Adrenal gland (tissue), 9 donors: ENCODE measurements at regions not wholly inside any gene's neighbourhood (a gene's known extent, or its start where the extent isn't known, plus 50 kb on each side); places are given as distances from the start of the nearest gene placed in this dataset.

ENCODE experiments used
- DNase-seq, 7 donors: peaks; one replicate each; pipeline ENCODE4 v3.0.0-alpha.2; 2019 to 2020
- H3K27ac ChIP-seq, 5 donors: fragments of 200-600 bp; sonication (generic) in 4 of 5; 1 replicate in 3 of 5; 2 replicates in 2 of 5; pipeline versions ENCODE4 v1.5.1 to v1.8.0; 2016 to 2020; ENCODE audit warnings: mild to moderate bottlenecking in 1 of 5
- H3K27me3 ChIP-seq: fragments of 200-600 bp; 2 replicates; pipeline ENCODE4 v1.8.0; 2021
- H3K36me3 ChIP-seq, 2 donors: fragments of 200-600 bp; replicated peaks in 1 of 2; 1 replicate in 1 of 2; 2 replicates in 1 of 2; pipeline versions ENCODE4 v1.5.1 to v1.8.0; 2018 to 2022
- H3K4me1 ChIP-seq, 2 donors: fragments of 200-600 bp; replicated peaks in 1 of 2; 1 replicate in 1 of 2; 2 replicates in 1 of 2; pipeline versions ENCODE4 v1.5.1 to v1.8.0; 2018 to 2021
- H3K4me3 ChIP-seq, 4 donors: fragments of 200-600 bp; sonication (generic) in 3 of 4; one replicate each; pipeline ENCODE4 v1.5.1; 2016 to 2018
- H3K9me3 ChIP-seq, 3 donors: fragments of 200-600 bp; sonication (generic) in 1 of 3; replicated peaks in 1 of 3; 1 replicate in 2 of 3; 2 replicates in 1 of 3; pipeline versions ENCODE4 v1.5.1 to v1.8.0; 2016 to 2021
- CTCF ChIP-seq, 6 experiments: fragments of 450-650 bp in 4 of 6; fragments of 200-600 bp in 2 of 6; sonication (generic) in 1 of 6; IDR thresholded peaks; 1 replicate in 5 of 6; 2 replicates in 1 of 6; pipeline versions ENCODE4 v1.5.1 to v1.8.0; 2016 to 2021; ENCODE audit warnings: antibody characterized with exemption in 6 of 6, mild to moderate bottlenecking in 2 of 6, moderate library complexity in 1 of 6
- POLR2A ChIP-seq, 2 donors: fragments of 450-650 bp; IDR thresholded peaks; one replicate each; pipeline ENCODE4 v1.6.1; 2017; ENCODE audit warnings: antibody characterized with exemption in 2 of 2, mild to moderate bottlenecking in 2 of 2, moderate library complexity in 1 of 2
- WGBS, 4 donors: extraction: QIAGEN DNeasy Blood & Tissue Kit in 2 of 4; methylation state at CpG; one replicate each; pipeline versions ENCODE4 v1.1.5 to v1.1.7; 2013 to 2017; 5-methylcytosine and 5-hydroxymethylcytosine counted together
- intact Hi-C, 2 donors: fragments of 100-400 bp; cut with DNase I; formaldehyde crosslinking; loops; one replicate each; pipeline versions ENCODE4 v1.14.1 to v1.15.0; 2022 to 2023
- donor health status: healthy with polysubstance abuse.
- donor health status: Bipolar disorder and iron deficiency.
- donor health status: DM: yes; HTN: yes; CAD: no.
- donor health status: DM: no; HTN: no; CAD: no.
- donor health status: DM: no; HTN: no; CAD: no.

GRCh38 chr20:56996533-56996932 is 269.9 kb downstream of the BMP7 start:
- Histone ChIP-seq H3K4me1 (no peaks in the 10 kb centered on the region), H3K4me3 (no peak overlapping the region), H3K36me3 (no peaks in the 10 kb centered on the region), H3K27ac (no peak overlapping the region), H3K27me3 (no peaks in the 10 kb centered on the region), H3K9me3 (peaks cover 0 to 7% (median 0%) of the 10 kb centered on the region in 3 donors)
- DNase-seq: no peak
- TF ChIP-seq POLR2A (IDR thresholded peaks at IDR 0.05): no peak
- no peak for TF ChIP-seq CTCF (IDR thresholded peaks at IDR 0.05)
- intact Hi-C loops: no loop called here
- WGBS, 4 donors: 78 to 88% (median 87%) methylated on average over 2 of the region's 2 CpGs

GRCh38 chr20:56998438-56998837 is 268.0 kb downstream of the BMP7 start:
- Histone ChIP-seq H3K27me3 (no peaks in the 10 kb centered on the region), H3K4me3 (no peak overlapping the region), H3K9me3 (peaks cover 0 to 7% (median 0%) of the 10 kb centered on the region in 3 donors), H3K36me3 (no peaks in the 10 kb centered on the region), H3K4me1 (no peaks in the 10 kb centered on the region), H3K27ac (no peak overlapping the region)
- TF ChIP-seq CTCF (IDR thresholded peaks at IDR 0.05): no peak
- WGBS, 4 donors: 81 to 89% (median 88%) methylated on average over 3 of the region's 3 CpGs
- intact Hi-C loops: no loop called here
- DNase-seq: no peak

GRCh38 chr20:57000441-57000968 is 265.9 kb downstream of the BMP7 start:
- WGBS, 4 donors: 73 to 79% (median 77%) methylated on average over 16 to 17 of the region's 17 CpGs
- intact Hi-C loops: no loop called here
- no peak for DNase-seq
- no peaks in the 10 kb centered on the region for H3K36me3 ChIP-seq
- no peak overlapping the region for H3K27ac ChIP-seq
- no peaks in the 10 kb centered on the region for H3K4me1 ChIP-seq
- peaks cover 0 to 7% (median 0%) of the 10 kb centered on the region in 3 donors for H3K9me3 ChIP-seq
- H3K4me3 ChIP-seq: no peak overlapping the region
- H3K27me3 ChIP-seq: peaks cover 4% of the 10 kb centered on the region
- TF ChIP-seq POLR2A (IDR thresholded peaks at IDR 0.05) (no peak), CTCF (IDR thresholded peaks at IDR 0.05) (no peak)

GRCh38 chr20:57001126-57001767 is 265.2 kb downstream of the BMP7 start:
- Histone ChIP-seq H3K4me1 (no peaks in the 10 kb centered on the region), H3K27me3 (peaks cover 4% of the 10 kb centered on the region), H3K27ac (no peak overlapping the region), H3K36me3 (no peaks in the 10 kb centered on the region), H3K4me3 (no peak overlapping the region), H3K9me3 (peaks cover 0 to 7% (median 0%) of the 10 kb centered on the region in 3 donors)
- TF ChIP-seq POLR2A (IDR thresholded peaks at IDR 0.05) (no peak), CTCF (IDR thresholded peaks at IDR 0.05) (no peak)
- no peak for DNase-seq
- intact Hi-C loops: no loop called here
- 66 to 75% (median 71%) methylated on average over 8 to 12 of the region's 12 CpGs for WGBS, 4 donors
